AG08395 (cell line): ENCODE measurements at regions not wholly inside any gene's neighbourhood (a gene's known extent, or its start where the extent isn't known, plus 50 kb on each side); places are given as distances from the start of the nearest gene placed in this dataset.
A peak's percentile ranks its signal among the peaks of the same experiment; 100 is the strongest.

Experiments used
- DNase-seq: peaks from one replicate; pipeline ENCODE4 v3.0.0; 2012; ENCODE audit warnings: mixed read lengths, low spot score

DNA sequence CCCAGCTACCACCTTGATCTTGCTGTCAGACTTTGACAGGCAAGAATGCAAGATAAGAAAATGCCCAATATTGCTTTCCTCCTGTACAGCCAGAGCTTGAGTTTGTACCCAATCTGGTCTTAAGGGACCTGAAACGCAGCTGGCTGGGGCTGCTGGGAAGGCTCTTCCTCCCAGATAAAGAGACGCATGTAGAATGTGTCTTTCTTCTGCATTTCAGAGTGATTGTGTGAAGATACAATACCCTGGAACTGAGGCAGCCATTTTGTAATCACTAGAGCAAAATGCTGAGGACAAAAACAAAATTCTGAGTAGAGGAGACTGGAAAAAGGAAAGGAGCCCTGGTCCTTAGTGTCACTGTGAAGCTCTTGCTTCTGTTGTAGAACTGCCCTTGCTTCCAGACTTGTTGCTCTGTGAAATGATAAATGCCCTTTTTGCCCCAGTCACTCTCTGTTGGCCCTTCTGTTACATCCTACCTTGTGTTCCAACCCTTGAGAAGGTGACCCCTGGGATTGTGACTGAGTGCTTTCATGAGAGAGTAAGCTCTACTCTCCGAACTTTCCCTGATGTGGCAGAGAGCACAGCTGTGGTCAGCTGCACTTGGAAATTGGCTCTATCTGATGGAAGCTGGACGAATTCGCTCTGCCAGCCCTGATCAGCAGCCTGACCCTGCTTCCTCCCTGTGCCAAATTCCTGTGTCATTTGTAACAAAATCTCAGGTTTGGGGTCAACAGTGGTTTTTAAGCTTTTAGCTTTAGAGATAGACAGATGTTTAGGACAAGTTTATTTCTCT is 137.4 kb upstream of the RBMS1 start:
- peak; percentile 50 for DNase-seq

DNA sequence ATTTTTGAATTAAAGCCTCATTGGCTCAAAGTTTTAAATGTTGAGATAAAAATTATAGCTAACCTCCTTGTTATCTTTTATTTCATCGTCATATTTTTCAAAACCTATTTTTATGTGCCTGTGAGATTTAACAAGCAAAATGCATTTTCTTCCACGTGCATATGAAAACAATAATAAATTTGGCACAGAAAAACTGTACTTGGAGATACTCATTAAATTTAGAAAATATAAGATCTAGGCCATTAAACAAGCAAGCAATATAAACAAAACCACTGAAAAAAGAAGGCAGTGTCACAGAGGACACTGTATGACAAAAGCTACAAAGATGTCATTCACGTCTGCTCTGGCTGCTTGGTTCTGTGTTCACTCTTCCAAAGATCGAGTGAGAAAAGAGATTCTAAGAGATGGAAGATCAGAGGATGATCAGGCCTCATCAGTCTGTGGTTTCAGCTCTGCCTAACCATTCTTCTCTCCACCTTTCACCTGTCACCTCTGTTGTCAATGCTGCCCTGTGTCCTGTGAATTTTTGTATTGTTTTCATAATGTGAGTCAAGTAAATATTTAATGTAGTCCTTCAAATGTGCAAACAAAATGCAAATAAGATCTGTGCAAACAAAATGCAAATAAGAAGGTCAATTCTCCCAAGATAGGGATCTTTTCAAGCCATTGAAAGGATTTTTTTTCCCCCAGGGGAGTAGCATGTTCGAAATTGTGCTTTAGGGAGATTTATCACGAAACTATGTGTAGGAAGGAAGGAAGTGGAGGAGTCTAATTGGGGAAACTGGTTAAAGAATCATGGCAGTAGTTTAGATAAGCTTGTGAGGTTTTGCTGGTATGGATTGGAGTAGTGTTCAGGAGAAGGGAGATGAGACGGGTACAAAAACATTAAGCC is 138.7 kb upstream of the RBMS1 start:
- no peak for DNase-seq

DNA sequence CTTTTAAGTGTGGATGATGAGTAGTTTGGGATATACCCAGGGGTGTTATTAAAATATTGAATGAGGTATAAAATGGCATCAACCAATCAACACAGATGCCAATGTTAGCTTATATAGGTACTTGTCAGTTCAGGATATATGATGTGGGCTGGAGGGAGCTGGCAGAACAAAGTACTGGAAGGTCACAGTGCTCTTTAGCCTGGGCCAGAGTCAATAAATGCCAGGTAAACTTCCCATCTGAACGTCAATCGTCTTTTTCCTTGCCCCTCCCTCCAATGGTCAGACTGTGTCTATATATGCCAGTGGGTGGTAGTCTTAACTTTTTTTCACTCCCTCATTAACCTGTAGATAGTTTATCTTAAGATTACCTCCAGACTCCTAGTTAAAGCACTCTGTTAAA is 140.8 kb upstream of the RBMS1 start:
- no peak for DNase-seq

DNA sequence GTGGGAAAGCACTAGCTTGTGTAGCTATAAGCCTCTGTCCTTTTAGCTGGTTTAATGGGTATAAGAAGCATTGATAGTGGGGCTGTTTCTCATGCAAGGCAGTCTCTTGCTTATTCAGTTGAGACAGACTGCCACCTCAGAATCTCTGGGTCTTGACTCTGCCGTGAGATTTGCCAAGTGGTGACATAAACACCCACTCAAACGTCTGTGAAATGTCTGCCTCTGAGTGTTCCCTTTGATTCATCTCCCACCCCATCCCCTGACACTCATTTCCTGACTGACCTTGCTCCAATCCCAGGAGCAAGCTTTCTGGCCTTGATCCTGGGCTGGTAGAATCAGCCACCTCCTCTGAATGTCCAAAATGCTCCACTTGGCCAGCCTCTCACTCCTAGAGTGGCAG is 141.9 kb upstream of the RBMS1 start:
- DNase-seq = peak; percentile 53

DNA sequence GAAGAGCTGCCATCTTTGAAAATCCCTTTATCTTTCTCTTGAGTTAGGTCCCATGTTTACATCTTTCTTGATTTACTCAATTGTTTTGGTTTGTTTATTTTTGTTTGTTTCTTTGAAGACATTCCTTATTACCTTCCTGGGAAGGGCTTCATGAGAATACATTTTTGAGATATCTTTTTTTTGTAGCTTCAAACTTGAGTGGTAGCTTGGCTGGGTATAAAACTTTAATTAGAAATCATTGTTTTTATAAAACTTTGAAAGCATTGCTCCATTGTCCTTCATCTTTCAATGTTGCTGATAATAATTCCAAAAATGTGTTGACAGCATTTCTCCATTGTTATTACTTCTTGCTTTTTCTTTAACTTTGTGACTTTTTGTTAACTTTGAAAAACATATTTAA is 145.9 kb upstream of the RBMS1 start:
- no peak for DNase-seq

DNA sequence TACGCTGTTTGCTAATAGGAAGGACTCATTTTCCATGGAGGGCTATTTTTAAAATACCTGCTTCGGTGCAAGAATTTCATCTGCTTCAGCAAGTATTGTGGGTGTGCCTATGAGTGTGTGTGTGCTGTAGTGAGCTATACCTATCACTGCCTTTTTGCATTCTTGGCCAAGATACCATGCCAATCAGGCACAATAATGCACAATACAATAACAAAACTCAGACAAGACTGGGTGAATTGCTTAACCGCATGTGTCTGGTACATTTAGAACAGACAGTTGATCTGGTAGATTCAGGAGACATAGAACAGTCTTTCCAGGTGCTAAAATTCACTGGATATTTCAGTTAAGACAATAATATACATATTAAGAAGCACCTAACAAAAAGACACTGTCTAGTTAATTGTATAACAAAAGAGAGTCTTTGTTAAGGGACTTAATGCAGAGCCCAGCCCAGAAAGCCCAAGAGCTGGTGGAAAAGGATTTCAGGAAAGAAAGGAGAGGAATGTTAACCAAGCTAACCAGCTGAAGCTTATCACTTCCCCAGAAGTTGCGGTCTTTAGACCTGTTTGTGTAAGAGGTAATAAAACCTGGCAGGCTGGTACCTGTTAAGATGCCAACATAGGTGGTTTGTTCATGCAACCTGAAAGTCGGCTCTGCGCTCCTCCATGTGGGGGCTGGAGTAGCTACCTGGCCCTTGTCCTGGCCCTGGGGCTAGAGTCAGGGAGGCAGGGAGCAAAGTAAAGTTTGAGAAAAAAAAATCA is 153.3 kb upstream of the RBMS1 start:
- no peak for DNase-seq

DNA sequence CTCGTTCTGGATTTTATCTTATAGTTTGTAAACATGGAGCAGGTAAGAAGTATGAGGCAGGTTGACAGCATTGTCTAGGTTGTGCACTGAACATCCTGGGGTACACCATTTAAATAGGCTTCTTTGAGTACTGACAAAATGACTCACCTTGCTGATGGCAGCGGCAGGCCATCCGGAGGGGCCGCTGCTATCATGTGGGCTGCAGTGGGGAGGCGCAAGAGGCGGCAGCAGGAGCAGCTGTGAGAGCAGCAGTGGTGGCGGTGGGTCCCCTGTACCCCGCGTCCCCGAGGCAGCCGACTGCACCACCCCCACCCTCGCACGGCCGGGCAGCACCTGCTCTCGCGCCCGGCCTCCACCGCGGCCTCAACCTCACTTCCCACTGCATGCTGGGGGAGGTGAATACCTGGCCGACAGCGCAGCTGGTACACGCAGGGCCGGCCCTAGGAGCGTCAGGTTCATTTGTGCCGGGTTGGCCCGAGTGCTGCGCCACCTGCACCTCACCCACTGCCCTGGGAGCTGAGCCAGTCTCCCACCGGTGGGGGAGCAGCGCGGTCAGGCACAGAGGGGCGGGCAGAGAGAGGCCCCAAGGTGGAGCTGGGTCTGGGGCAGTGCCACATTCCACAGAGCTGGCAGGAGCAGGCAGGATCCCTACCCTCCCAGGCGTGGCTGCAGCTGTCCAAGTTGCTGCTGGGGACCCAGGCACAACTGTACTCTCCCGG is 154.5 kb upstream of the RBMS1 start:
- no peak for DNase-seq

DNA sequence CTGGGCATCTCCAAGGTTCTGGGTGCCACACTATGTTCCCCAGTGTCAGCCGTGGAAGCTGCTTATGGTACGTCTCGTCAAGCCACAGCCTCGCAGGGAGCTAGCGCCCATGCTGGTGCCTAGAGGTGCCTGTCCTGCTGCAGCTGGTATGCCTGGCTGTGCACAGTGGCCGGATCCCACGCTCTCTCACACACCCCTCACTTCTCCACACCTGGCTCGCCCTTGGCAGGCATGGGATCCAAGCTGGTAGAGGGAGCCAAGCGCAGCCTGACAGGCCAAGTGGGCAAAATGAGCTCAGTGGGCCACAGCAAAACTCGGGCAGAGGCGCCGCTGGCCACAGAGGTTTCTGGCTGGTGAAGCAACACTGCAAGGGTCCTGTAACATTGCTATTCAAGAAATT is 156.1 kb upstream of the RBMS1 start:
- DNase-seq = no peak

DNA sequence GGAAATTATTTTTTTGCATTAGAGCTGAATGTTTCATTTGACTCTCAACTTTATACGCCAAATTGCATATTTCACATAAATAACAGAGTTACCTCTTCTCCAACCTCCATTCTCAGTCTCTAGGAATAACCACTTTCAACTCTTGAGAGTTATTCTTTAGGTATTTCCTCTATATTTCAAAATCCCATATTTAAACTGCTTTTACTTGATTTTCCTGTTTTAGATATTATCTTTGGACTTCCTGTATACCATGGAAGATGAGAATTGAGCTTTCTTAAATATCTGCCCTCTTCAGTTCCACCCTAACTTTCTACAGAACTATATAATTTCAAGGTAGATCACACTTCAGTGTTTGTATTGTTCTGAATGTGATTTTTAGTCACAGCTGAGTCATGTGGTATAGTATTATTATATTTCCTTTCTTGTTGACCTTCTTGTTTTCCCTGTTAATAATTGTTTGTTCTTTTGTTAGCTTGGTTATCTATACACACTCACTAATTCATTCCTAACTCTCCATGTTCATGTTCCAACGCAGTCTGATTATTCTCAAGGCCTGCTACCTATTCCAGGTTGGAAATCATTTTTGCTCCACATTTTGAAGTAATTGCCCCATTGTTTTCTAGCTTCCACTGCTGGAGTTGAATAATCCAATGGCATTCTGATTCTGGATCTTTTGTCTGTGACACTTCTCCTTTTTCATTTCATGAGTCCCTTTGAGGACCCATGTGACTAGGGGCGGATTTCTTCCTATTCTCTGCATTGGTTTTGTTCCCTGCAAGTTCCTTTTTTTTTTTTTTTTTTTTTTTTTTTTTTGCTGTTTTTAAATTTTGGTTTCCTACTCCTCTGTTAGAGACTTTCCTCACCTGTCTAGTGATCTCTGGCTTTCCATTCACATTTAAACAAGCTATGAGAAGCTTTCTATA is 156.8 kb upstream of the RBMS1 start:
- DNase-seq = no peak

DNA sequence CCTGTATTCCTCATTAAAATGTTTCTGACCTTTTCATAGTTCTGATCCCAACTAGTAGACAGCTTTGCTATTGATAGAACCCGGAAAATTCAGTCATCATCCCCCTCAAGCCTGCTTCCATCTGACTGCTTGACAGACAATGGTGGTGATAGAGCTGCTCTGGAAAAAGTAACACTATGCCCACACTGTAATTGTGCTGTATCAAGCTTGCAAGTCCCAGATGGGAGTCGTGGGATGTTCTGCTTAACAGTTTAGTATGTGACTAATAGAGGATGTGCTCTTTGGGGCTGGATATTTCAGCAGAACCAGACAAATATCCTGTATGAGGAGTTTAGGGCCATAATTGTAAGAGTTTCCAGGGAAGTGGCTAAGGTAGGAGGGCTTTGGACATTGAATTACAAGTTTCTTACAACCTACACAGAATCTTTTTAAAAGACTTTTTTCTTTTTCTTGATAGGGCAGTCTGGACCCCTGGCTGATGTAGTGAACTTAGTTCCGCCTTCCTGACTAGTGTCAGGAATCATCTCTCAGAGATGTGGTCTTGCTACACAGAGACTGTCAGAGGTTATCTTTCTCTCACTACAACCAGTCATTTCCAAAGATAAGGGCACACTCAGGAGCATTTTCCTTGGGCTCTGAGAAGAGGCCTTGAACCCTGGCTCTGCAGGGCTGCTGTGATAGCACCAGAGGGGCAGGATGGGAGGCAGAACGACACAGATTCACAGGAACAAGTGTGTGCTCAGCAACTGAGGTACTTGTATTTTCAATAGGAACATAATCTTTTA is 158.0 kb upstream of the RBMS1 start:
- peak; percentile 21 for DNase-seq

DNA sequence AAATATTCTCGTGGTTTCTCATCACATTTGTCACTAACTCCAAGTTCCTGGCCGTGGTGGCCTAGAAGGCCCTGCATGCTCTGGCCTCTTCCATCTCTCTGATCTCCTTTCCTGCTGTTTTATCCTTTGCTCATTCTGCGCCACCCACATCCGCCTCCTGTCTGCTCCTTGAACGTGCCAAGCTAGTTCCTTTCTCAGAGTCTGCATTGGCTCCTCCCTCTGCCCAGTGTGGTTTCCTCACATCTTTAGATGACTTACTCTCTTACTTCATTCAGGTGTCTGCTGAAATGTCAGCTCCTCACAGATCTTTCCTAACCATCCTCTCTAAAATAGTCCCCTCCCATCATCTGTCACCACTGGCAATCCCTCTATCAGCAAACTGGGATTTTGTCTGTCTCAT is 158.6 kb upstream of the RBMS1 start:
- peak; percentile 12 for DNase-seq

DNA sequence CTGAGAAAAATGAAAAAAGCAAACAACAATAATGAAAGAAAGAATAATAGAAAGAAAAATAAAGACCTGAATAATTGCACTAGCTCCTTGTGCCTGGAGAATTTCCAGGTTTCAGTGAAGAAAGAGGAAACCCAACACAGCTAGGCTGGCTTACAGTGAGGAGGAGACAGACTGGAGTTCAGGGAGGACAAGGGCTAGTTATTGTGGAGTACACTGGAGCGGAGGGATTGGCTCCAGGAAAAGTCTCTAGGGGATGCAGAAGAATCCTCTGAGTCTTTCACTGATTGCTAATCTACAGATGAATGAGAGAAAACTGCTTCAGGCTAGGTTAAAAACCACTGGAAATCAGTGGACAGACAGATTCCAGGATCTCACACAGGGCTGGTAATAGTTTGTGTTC is 163.6 kb upstream of the RBMS1 start:
- no peak for DNase-seq

DNA sequence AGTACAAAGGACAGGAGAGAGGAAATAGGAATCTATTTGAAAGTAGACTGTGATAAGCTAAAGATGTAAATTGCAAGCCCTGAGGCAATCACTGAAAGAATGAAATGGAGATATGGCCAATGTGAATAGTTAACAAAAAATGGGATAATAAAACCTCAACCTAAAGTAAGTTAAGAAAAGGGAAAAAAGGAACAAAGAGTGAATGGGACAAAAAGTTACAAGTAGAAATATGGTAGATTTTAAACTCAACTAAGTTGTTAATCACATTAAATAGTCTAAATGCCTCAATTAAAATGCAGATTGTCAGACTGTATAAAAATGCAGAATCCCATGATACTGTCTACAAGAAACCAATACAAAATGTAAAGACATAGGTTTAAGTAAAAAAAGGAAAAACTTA is 165.2 kb upstream of the RBMS1 start:
- no peak for DNase-seq

DNA sequence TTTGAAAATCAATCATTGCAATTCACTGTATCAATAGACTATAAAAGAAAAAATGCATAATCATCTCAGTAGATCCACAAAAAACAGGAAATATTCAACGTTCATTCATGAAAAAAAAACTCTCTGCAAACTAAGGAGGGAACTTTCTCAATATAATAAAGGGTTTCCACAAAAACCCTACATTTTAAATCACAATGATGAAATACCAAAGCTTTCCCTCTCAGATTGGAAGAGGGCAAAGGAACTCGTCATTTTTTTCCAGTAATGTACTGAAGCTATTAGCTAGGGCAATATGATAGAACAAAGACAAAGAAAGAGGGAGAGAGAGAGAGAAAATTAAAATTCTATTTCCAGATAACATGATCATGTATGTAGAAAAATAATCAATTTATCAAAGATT is 167.1 kb upstream of the RBMS1 start:
- no peak for DNase-seq

DNA sequence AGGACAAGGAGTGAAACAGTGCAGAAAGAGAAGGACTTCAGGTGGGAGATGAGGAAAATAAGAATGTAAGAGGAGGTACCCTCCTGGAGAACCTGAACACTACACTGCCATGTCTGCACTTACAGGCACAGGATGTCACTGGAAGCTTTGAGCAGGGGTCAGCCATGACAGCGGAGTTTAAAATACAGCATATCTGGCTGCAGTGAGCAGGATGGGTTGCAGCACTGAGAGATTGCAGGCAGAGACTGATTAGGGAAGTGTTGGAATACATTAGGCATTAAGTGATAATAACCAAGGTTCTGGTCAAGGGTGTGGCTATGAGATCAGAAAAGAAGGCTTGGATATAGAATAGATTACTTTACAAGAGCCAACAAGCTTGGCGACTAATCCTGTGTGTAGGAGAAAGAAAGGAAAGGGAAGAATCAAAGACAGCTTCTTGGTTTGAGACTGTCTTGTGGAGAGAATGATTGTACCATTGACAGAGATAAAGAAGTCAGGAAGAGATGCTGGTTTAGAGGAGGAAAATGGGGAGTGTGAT is 171.1 kb upstream of the RBMS1 start:
- no peak for DNase-seq

DNA sequence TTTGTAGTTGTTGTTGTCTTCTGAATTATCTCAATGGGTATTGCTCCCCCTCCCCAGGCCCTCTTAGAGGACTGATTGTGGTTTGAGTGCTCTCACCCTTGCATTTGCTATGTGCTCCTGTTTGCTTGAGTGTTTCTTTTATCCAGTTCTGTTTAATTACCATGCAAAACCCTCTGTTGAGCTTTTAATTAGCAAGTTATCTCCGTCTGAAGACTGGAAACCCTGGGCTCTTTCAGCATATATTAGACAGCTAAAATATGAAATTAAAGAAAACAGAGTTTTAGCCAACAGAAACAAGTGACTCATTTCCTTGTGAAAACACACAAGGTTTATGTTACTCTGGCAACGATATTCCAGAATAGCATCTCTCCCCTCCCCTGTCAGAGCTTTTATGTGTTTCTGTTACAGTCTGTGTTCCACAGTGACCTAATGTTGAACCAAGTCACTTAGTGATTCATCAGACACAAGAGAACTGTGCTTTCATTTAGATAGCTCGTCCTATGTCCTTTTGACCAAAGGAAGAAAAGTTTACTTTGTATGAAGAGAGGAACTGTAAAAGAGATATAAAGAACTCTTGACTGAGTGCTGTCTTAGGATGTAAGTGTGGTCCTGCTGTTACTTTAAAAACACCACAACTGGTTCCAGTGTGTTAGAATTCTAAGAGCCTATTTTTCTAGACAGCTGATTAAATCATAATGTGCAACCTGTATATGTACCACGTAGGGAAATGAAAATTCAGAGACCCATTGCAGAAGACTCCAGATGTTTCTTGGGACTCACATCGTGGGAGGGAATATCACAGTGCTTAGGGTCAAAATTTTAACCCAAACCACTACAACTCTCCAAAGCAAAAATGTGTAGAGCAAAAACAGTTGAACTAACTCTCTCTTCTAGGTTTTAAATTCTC is 172.8 kb upstream of the RBMS1 start:
- peak; percentile 93 for DNase-seq

DNA sequence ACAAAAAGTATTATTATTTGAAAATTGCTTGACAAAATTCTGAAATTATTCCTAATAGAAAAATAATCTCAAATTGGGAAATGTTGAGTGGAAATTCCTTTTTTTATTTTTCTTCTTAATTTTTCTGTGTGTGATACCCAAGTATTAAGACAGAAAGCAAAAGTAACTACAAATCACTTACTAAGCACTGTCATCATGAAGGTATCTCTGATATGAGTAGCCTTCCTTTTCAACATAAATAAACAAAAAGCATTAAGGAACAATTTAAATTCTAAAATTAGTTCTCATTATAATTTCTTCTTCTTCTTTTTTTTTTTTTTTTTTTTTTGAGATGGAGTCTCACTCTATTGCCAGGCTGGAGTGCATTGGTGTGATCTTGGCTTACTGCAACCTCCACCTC is 174.2 kb upstream of the RBMS1 start:
- DNase-seq = no peak

DNA sequence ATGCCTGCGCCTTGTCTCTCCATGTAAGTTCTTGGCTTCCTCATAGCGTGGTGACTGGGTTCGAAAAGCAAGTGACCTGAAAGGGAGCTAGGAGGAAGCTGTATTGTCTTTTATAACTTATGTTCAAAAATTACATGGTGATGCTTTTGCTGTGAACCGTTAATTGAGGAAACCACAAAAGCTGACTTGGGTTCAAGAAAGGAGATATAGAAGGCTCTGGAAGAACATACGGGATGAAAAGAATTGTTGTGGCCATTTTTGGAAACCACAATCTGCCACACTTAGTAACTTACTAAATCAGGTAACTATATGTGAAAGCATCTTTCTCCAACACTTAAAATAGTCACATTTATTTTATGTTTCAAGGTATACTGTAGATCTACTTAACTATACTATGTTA is 177.0 kb upstream of the RBMS1 start:
- no peak for DNase-seq

DNA sequence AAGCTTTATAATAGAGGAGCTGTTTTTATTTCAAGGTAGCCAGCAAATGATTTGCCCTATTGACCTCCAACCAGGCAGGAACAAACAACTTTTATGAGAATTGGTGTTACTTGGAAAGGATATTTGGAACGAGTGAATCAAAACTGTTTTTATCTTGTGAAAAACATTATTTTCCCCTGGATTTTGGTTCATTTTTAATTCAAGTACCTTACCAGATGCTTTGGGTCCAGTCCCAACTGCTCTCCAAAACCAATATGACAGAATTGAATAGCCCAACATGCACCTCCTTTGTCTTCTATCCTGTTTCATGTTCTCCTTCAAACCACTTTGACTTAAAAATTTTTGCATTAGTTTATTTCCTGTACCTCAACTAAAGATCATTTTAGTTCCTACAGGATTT is 178.6 kb upstream of the RBMS1 start:
- no peak for DNase-seq
